Fibroblast of mammary gland (primary cell): ENCODE measurements at regions not wholly inside any gene's neighbourhood (a gene's known extent, or its start where the extent isn't known, plus 50 kb on each side); places are given as distances from the start of the nearest gene placed in this dataset.
"Not testable (repeated sequence)": the region's sequence is repeated elsewhere in the genome, so short reads cannot be mapped to it uniquely, and the experiment has no call there.

Experiments used
- DNase-seq: peaks from one replicate; pipeline ENCODE4 v3.0.0-alpha.2; 2010; ENCODE audit warnings: low read depth
- H3K4me3 ChIP-seq: 2 replicates; pipeline ENCODE4 v1.5.1; 2011; ENCODE audit warnings: low read depth, mild to moderate bottlenecking, low read length, moderate library complexity; ENCODE audit not compliant: control insufficient read depth
- CTCF ChIP-seq: conservative IDR thresholded peaks from 2 replicates; pipeline ENCODE4 v1.5.1; 2011; ENCODE audit warnings: low read depth, low read length, inconsistent platforms; ENCODE audit not compliant: control insufficient read depth, insufficient read depth

- DNase-seq: no peak
- TF ChIP-seq CTCF: no peak
- H3K4me3 ChIP-seq: no peak overlapping the region
These were observed 280.3 kb downstream of the RAB38 start for GRCh38 chr11:87894961-87895360.

- TF ChIP-seq CTCF: no peak
- H3K4me3 ChIP-seq: no peak overlapping the region
- DNase-seq: no peak
These were observed 283.0 kb downstream of the RAB38 start for GRCh38 chr11:87892291-87892690.

- no peak for TF ChIP-seq CTCF
- H3K4me3 ChIP-seq: no peak overlapping the region
- peak; percentile 21 for DNase-seq
These were observed 286.1 kb downstream of the RAB38 start for GRCh38 chr11:87889126-87889525.

- DNase-seq, H3K4me3 ChIP-seq: not testable (repeated sequence)
These were observed 290.2 kb downstream of the RAB38 start for GRCh38 chr11:87885084-87885483.

- TF ChIP-seq CTCF: no peak
- peak; percentile 39 for DNase-seq
These were observed 296.1 kb downstream of the RAB38 start for GRCh38 chr11:87879118-87879517.

GRCh38 chr11:87878373-87878825, 296.8 kb downstream of the RAB38 start:
- peak; percentile 68 for DNase-seq
- TF ChIP-seq CTCF: peak; percentile 61
- no peak overlapping the region for H3K4me3 ChIP-seq

More at GRCh38 chr11:87879118-87879517, 296.1 kb downstream of the RAB38 start:
- no peak overlapping the region for H3K4me3 ChIP-seq

GRCh38 chr11:87871056-87871455, 304.2 kb downstream of the RAB38 start:
- TF ChIP-seq CTCF: no peak
- no peak overlapping the region for H3K4me3 ChIP-seq
- DNase-seq: no peak
